ENCODE measurements at regions not wholly inside any gene's neighbourhood (a gene's known extent, or its start where the extent isn't known, plus 50 kb on each side); places are given as distances from the start of the nearest gene placed in this dataset.

DNA sequence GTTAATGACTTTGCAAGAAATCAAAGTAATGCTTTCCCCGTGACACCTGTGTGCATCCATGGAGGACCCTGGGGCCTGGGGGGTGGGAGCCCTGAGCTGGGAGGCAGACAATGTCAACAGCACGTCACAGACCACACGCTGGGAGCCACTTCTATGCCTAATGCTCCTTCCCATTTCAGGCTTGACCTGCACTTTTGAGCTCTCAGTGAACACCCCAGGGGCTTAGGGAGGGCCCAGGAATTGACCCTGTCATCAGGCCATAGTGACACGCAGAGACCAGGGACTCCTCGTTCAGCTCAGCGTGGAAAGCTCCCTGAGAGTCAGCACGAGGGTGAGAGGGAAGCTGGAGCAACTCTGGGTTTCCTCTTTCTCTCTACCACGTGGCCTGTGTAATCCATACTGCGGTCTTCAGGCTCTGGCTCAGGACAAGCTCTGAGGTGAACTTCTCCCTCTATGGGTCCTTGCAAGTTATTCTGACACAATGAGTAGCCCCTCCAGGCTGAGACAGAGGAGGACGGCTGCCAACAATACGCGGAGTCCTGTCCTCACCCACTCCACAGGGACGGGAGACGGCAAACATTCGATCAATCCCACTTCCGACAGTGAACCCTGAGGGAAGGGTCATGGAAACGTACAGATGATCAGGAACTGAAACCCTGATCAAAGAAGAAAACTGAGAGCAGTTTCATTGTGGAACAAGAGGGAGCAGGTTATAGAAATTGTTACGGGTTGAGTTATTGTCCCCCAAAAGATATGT is 130.8 kb upstream of the IRX4 start:
- DNase-seq: no peak

DNA sequence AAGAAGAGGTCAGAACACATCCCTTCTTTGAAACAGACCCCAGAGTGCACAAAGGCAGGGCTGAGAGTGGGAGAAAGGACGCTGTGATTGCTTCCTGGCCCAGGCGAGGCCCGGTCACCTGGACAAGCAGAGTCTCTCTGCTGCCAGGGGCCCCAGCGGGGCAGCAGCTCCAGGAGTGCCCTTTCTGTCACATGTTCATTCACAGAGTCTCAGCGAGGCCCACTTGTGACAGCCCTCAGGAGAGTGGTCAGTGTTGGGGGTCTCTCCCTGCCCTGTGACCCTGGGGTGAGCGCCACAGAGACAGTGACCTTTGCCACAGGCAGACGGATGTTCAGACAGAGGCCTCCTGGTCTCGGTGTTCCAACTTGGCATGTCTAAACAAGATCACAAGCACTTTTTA is 130.2 kb upstream of the IRX4 start:
- DNase-seq: no peak

DNA sequence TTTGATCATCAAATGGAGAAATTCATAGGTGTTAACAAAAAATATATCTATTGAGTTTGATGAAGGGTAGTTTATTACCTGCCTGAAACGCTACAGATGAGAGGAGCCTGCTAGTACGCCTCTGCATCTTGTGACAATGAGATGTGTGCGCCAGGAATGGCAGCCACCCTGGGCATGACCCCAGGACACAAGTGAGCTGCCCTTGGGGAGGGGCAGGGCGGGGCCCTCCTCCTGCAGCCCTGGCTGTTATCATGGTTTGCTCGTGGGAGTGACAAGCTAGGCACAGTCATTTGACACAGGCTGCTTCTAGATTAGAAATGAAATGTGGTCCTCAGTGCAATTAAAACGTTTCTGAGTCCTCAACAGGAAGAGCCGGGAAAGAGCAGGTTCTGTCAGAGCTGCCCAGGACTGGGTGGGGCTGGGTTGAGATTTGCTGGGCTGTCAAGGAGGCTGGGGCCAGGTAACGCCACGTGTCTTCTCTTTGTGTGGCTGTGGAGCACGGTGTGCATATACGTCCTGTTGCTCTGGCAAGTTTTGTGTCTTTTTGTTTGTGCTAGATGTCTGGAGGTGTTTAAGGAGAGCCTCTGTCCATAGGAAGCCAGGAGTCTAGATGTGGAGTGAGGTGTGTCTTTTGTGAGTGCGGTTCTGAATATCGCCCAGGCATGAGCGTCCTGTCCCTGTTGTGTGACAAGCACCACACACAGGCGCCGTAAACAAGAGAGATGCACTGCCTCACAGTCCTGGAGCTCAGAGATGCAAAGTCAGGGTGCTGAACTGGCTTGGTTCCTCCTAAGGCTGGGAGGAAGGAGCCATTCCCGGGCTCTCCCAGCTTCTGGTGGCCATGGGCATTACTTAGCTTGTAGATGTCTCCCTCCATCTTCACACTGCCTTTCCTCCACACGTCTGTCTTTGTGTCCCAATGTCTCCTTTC is 129.0 kb upstream of the IRX4 start:
- no peak for DNase-seq

DNA sequence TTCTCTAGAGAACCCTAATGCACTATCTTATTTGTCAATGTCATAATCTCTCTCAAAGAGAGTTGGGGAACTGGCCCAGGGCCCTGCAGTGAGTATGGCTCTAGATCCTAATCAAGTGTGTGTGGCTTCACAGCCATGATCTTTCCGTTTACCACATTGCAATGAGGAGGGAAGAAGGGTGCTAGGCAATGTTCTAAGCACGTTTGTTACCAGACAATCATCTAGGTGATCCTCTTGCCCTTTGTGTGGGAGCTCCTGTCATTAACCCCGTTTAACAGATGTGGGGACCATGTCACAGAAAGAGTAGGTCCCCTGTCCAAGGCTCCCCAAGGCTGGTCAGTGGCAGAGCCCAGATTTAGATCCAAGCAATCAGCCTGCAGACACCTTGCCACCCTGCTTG is 128.2 kb upstream of the IRX4 start:
- DNase-seq: no peak

DNA sequence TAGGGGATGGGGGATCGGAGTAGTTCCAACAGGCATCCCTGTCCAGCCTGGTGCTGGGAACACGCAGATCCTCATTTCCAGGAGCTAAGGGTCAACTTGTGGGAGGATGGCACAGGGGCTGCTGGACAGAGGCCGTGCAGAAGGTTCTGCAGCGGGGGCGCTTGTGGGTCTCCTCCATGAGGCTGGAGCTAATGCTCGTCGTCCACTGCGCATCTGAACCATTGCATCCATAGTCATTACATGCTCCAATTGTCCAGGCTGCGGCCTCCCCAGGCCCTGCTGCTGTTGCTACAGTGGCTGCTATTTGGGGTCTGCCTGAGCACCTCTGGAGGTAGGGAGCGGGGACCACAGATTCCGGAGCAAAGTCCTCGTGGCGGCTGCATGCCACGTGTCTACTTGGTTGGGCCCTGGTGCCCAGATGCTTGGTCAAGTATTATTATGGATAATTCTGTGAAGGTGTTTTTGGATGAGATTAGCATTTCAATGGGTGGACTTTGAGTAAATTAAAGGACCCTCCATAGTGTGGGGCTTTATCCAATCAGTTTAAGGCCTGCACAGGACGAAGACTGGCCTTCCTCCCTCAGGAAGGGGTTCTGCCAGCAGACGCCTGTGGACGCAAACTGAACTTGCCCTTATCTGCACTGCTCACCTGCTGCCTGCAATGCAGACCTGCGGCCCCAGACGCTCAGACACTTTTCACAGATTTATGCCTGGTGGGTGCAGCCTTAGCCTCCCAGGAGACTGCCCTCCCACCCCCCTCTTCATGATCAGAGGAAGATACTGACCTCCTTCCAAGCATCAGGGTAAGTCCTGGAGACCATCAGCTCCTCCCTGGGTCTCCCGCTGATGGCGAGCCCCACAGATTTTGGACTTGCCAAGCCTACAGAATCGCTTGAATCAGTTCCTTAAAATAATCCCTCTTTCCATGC is 127.5 kb upstream of the IRX4 start:
- DNase-seq: no peak

DNA sequence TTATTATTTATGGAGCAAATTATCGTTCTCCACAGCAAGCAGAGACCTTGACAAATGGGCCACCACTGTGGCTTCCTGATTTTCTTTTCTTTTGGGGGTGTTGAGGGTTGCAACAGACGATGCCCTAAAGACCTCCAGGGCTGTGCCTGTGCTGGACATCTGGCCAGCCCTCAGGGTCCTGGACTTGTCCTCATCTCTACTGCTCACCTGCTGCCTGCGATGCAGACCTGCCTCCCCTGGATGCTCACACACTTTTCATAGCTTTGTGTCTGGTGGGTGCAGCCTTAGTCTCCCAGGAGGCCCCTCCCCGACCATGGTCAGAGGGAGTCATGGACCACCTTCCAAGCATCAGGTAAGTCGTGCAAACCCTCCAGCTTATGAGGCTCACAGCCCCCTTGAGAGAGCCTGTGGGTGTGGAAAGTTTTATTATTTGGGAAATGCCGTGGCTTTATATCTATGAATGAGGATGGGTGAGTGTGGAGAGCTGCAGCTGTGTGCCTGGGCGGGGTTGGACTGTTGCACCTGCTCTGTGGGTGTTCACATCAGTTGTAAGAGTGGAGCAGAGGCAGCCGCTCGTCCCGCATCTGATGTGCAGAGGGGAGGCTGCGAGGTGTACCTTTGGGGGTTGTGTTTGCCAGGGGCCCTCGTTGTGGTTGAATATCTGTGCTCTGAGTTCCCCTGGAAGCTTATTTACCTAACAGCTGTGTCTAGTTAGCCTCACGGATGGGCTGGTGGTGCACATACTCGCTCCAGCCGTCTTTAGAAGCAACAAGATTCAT is 126.3 kb upstream of the IRX4 start:
- DNase-seq: no peak

DNA sequence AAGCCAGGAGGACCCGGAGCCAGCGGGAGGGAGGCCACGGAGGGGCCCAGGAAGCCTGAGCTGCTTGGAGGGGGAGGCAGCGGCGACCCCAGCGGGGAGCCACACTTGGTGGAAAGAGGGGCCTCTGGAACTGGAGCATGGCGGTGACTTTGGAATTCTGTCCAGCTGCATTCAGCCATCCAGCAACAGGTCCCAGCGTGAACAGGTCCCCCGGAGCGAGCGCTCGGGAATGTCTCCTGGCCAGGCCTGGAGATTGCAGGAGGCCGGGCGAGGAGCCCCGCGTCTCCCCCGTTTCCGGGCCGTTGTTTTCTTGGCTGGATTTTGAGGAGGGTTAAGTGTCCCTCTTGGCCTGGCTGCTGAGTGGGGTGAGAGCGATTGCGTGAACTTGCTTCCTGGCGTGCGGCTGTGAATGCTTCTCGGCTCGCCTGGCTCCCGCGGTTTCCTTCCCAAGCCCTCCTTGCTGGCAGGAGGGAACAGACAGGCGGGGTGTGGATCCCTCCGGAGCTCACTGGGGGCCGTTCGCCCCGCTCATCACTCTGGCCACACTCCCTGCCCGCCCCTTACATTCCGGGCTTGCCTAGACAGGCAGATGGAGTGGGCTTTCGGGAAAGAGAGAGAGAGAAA is 125.3 kb upstream of the IRX4 start:
- DNase-seq: no peak

DNA sequence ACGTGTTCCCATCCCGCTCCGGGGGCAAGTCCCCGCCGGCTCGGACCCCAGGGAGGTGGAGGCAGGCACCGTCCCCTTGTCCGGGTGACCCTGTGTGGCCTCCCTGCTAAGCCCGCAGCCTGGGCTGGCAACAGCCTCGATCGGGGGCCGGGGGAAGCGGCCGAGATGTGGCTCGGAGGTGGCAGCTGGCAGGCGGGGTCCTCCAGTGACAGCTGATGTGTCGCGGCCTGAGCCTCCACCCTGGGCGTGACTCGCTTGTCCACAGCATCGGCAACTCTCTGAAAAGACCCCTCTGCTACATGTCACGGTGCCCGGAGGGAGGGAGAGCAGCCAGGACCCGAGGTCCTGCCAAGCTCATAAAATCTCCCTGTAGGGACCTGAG is 124.8 kb upstream of the IRX4 start:
- DNase-seq: no peak

DNA sequence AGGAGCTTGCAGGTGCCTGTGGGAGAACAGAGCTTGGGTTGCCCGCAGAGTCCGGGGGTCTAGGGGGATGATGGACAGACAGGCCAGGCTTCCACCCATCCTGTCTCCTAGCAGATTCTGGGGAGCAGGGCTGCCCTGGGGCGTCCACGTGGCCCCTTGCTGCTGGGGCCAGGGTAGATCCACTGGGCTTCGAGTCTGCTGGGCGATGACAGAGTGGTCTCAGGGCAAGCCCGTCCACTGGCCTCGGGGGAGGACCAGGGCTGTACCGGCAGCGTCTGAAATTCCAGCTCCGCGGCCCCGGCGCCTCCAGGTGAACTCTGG is 124.2 kb upstream of the IRX4 start:
- DNase-seq: no peak

DNA sequence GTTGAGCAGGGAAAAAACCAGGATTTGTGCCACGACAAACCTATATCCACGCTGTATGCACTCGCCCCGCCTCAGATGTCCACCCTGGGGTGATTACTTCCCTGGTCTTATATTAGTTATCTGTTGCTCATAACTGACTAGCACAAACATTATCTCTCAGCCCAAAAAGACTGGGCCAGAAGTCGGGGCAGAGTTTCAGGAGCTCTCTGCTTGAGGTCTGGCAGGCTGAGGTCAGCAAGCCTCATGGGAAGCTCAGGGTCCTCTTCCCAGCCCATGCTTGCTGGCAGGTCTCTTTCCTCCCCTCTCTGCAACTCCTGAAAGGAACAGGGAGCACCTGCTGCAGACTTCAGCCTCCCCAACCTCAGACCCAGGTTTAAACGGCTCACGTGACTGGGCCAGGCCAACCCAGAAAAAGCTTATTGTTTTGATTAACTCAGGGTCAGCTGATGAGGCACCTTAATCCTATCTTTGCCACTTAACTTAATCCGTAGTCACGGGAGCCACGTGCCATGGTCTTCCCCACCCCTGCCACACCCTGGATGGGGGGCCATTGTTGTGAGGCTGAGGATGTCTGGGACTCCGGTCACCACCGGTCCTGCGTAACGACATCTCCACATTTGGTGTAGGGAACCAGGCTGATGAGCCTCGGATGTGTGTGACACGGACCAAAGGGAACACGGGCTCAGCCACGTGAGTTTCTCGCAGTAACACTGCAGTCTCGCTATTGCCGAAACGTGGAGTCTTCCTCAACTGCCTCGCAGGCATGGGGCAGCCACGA is 123.7 kb upstream of the IRX4 start:
- DNase-seq: no peak

DNA sequence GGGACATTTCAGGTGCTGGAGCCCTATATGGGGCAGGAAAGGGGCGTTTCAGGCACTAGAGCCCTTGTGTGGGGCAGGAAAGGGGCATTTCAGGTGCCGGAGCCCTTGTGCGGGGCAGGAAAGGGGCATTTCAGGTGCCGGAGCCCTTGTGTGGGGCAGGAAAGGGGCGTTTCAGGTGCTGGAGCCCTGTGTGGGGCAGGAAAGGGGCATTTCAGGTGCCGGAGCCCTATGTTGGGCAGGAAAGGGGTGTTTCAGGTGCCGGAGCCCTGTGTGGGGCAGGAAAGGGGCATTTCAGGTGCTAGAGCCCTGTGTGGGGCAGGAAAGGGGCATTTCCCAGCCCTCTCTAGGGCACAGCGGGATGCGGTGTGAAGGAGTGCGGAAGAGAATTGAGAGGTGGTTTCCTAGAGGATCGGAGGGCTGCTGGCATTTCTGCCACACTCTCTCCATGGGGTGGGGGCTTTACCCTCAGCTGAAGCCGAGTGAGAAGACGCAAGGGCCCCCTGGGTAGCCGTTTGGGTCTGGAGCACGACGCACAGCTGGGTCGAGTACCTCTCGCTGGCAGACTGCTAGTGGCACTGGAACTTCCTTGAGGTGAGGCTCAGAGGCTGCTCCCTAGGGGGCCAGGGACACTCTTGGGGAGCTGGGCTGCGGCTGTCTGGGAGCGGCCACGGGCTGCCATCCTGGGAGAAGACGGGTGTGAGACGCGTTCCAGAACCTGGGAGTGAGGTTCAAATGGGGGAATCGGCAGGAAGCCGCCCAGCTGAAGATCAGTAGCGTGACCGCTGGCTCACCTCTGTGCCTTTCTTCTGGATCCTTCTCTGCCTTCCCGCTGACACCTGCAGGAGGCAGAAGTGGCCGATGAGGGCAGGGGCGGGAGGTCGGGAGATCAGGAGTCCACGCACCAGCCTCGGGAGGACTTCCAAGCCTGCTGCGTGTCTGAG is 122.6 kb upstream of the IRX4 start:
- no peak for DNase-seq

DNA sequence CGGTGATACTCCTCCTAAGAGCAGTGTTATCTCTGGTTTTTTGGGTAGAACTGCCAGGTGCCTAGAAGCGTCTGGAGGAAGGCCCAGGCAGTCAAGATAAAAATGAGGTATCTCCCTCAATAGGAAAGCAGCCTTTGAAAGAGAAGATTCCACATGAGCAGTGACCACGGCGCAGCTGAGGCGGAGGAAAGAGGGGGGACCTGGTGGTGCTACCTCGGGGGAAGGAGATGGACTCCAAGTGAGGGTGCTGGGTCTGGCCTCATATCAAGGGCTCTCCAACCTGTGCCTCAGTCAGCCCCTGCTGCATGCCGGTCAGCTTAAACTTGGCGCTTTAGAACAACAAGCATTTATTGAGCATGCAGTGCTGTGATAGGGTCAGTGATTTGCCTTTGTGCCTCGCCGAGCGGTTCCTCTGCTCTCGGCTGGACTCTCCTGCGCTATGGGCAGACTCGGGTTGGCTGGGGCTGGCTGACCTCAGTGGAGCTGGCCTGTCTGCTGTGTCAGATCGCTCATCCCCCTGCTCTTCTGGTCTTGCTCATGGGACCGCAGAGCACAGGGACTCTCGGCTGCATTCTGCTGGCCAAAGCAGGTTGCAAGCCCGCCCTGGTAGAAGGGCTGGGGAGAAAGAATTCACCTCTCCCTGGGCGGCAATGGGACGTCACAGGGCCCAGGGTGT is 121.1 kb upstream of the IRX4 start:
- DNase-seq: no peak

DNA sequence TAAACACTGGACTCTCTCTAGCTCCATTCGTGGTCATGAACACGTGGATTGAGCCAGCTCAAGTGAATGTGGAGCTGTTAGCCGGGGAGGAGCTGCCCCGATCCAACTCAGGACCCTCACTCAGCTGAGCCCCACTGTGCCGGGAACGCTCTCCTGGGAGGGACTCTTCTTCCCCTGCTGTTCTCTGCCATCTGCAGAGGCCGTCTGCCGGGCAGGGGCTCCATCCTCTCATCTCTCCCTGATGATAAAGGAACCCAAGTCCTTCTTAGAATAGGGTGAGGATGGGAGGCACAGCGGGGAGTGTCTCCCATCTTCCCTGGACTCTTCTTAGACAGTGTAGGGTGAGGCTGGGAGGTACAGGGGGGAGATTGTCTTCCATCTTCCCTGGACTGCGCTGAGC is 120.5 kb upstream of the IRX4 start:
- no peak for DNase-seq

DNA sequence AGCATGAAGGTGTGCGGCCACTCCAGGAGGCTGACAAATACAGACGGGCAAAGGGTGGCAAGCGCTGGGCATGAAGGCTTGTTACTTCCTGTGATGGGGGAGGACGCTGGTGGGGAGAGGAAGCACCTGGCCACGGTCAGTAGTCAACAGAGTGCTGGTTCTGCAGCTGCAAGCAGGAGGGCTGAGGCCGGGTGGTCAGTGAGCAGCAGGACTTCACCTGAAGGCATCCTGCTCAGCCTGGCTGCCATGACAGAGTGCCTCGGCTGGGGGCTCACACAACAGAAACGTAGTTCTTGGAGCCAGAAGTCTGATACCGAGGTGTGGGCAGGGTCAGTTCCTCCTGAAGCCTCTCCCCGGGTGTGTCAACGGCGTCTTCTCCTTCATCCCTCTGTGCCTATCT is 118.6 kb upstream of the IRX4 start:
- DNase-seq: no peak

DNA sequence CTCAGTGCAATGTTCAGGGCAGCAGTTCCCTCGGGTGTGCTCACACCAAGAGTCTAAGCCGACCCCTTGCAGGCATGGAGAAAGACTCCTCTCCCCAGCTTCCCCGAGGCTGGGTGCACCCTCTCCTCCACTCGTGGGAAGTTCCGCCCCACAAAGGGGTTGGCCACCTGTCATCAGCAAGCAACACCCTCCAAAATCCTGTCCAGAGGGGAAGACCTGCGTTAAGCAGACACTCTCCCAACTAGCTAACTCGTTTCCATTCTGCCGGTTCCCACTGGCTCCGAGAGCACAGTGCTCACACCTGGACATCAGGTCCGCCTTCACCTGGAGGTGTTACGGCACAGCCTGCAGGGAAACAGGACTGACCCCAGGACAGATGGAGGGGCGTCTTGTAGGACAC is 117.9 kb upstream of the IRX4 start:
- DNase-seq: no peak

DNA sequence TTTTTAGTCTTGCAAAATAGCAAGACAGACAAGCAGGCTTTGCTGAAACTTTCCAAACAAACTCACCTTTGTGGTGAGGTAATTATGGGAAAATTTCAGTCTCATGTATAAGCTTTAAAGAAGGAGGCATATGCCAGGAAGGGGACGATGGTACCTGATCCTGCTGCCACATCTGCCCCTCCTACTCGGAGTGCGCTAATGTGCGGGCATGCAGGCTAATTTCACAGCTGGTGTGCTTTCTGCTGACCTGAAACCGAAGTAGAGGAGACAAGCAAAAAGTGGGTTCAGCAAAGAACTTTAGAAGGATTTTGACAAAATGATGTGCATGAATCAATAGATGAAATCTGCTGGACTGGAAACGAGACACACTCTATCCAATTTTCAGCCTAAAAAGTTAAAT is 117.1 kb upstream of the IRX4 start:
- no peak for DNase-seq

DNA sequence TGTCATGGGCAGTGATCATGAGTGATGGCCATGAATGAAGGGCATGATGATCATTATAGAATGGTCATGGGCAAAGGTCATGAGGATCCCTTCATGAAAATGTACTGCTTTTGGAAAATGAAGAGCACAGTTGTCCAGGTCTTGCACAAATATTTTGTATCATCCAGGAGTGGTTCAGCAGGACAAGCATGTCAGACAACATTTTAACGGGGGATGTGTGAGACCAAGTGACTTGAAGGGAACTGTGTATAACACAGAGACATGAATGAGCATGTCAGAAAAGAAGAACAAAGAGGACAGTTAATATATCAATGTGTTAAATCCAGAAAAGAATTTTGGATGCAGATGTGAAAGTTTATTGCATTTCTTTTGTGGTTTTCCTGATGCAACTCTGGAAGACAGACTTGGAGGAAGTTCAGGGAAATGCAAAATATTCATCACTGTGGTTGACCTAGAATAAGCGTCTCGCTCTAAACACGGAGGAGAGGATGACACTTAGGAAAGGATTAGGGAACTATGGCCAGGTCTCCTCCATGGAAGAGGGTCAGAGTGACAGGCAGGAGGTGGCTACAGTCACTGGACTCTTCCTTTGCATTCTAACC is 116.1 kb upstream of the IRX4 start:
- DNase-seq: no peak

DNA sequence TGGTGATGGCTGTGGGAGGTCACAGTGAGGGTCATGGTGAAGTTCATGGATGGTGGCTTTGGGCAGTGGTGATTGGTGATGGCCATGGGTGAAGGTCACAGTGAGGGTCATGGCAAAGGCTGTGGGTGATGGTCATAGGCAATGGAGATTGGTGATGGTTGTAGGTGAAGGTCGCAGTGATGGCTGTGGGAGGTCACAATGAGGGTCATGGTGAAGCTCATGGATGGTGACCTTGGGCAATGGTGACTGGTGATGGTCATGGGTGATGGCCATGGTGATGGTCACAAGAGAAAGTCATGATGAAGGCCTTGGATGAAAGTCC is 115.6 kb upstream of the IRX4 start:
- DNase-seq: no peak

DNA sequence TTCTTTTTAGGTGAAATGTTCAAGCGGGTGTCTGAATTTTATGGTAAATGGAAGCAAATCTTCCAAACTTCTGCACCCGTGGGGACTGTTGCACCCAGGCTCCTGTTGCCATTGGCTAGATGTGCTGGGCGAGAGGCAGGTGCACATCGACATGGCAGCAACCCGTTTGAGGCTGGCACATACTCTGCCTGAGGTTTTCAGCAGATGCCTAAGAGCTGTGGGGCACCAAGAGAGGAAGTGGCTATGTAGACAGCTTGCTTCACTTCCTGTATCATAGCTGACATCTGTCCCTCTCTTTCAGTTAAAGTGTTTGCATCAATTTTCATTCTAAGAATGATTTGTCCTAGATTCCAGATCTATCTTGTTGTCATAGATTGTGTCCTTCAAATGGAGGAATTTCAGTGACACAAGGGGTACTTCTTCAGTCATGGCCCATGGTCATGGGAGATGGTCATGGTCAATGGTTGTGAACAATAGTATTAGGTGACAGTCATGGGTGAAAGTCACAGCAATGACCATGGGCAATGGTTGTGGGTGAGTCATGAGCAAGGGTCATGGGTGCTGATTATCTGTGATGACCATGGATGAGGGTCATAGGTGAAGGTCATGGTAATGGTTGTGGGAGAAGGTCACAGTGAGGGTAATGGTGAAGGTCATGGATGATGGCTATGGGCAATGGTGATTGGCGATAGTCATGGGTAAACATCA is 115.1 kb upstream of the IRX4 start:
- DNase-seq: no peak

Measured in activated CD4-positive, CD25-positive, alpha-beta regulatory T cell (primary cell).